ENCODE measurements at regions not wholly inside any gene's neighbourhood (a gene's known extent, or its start where the extent isn't known, plus 50 kb on each side); places are given as distances from the start of the nearest gene placed in this dataset.
A peak's percentile ranks its signal among the peaks of the same experiment; 100 is the strongest.

DNA sequence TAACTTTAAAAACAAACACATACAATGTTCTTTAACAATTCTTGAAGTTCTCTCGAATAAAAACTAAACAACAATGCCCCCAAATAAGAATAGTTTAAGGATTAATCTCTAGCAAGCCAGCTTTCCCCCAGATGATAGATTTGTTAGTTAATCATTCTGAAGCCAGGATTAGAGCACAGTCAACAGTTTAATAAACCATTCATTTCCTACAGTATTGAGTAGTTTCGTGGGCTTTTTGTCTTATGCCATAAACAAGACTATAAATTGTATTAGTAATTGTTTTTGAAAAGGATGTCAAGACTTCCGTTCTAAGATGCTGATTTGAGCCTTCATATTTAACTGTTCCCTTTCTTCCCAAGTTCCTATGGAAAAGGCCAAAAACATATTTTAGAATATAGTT is 136.6 kb downstream of the PIK3R1 start:
- no peak for DNase-seq (ENCODE audit: low read depth)

DNA sequence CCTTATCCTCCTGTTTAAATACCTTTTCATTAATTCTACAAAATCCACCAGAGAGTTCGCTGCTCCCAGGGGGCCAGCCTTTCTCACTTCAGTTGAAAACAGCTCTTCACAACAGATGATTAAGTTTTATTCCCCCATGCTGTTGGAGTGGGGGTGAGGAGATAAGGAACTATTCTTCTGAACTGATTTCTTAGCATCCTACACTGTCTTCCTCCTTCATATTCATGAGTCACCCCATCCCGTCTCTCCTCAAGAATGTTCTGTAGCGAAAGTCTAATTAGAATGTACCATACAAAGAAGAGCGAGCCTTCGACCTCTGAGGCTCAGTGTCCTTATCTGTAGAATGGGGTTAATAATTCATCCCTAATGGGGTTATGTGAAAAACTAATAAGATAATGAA is 138.0 kb downstream of the PIK3R1 start:
- no peak for DNase-seq (ENCODE audit: low read depth)

DNA sequence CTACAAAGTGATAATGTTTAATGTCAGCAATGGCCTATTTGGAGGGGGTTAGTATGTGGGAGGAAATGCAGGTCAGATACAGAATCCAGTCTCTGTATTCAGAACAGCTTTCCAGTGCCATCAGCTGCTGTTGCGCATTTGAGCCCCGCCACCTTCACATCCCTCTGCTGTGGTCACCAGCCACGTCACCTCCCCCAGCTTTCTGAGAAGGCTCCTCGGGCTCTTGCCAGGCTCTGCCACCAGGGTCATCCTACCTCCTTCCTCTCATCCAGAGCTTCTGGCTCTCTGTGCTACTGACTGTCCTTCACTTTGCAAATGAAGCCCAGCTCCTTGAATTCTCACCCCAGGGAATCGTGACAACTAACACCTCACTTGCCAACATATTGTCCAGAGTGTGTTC is 138.8 kb downstream of the PIK3R1 start:
- no peak for DNase-seq (ENCODE audit: low read depth)

DNA sequence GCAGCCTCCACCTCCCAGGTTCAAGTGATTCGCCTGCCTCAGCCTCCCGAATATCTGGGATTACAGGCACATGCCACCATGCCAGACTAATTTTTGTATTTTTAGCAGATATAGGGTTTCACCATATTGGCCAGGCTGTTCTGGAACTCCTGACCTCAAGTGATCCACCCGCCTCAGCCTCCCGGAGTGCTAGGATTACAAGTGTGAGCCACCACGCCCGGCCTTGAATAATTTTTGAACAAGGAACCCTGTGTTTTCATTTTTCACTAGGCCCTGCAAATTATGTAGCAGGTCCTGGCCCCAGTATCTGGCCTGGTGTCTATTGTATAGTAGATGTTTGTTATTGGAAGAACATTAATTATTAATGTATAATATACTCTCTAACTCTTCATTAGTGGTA is 140.7 kb downstream of the PIK3R1 start:
- no peak for DNase-seq (ENCODE audit: low read depth)

DNA sequence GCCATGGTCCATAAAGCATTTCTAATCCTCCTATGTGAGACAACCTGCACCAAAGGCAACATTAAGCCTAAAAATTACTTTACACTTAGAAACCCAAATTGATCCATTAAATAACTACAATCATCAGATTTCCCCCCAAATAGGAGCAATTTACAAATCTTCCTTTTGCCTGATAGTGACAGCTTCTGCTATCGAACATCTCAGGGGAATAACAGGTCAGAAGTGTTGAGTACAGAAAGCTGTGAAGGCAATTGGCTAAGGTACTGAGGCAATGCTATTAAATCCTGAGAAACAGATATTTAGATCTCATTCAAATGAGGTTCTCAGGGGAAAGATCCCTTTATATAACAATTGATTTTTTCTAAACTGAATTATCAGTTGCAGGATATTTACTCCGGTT is 141.1 kb downstream of the PIK3R1 start:
- DNase-seq (ENCODE audit: low read depth): no peak

DNA sequence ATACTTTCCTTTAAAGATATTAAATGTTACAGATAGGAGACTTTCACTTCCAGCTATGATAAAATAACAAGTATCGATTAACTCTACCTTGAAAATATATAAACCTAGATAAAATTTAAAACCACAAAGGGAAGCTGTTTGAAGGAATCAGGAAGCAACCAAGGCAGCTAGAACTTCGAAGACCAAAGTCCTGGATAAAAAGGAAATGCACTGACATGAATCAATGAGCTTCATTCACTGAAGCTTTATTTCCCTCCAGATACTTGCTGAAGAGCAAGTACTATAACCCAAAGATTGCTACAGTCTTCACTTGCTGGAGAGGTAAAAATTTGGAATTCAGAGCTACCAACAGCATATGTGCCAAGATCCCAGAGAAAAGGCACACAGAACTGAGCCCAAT is 144.1 kb downstream of the PIK3R1 start:
- DNase-seq (ENCODE audit: low read depth): no peak

DNA sequence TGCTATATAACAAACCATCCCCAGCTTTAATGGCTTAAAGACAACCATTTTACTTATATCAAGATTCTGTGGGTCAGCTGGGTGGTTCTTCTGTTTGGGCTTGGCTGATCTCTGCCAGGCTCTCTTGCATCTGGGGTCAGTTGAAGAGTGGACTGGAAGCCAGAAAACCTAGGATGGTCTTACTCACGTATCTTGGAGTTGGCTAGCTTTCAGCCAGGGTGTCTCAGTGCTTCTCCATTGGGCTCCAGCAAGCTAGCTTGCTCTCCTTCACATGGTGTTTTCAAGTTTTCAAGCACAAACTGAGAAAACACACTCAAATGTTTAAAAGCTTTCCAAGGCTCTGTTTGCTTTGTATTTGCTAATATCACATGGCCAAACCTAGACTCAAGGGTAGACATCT is 146.8 kb downstream of the PIK3R1 start:
- DNase-seq (ENCODE audit: low read depth): no peak

DNA sequence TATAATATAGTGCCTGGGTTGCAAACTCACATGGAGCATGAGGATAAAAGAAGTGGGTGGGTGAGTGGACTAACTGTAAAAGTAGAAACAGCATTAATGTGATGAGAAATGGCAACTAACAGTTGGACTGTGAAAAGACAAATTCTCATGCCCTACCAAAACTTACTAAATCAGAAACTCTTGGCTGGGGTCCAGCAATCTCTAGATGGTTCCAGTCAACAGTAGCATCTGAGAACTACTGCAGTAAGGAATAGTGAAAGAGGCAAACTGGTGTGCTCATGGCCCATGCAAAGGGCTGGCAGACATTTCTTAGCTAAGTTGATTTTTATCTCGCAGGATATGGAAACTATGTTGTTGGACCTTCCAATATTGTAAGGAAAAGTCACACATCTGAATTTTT is 150.3 kb downstream of the PIK3R1 start:
- DNase-seq (ENCODE audit: low read depth): no peak

DNA sequence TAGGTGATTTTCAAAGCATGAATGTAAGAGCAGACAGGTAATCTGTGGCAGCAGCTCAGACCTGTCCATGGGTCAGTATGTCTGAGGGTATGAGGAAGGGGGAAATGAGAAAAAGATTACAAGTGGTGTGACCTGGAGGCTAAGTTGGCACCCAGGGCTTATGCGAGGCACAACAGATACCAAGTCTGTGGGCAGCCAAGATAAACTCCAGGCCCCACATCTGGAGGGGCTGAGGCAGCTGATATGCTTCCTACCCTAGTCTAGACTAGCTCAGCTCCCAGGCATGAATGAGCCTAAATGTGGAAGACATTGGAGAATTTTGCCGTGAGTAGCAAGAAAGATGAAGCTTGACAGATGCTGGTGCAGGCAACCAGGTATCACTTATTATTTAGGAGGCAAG is 151.7 kb downstream of the PIK3R1 start:
- no peak for DNase-seq (ENCODE audit: low read depth)

DNA sequence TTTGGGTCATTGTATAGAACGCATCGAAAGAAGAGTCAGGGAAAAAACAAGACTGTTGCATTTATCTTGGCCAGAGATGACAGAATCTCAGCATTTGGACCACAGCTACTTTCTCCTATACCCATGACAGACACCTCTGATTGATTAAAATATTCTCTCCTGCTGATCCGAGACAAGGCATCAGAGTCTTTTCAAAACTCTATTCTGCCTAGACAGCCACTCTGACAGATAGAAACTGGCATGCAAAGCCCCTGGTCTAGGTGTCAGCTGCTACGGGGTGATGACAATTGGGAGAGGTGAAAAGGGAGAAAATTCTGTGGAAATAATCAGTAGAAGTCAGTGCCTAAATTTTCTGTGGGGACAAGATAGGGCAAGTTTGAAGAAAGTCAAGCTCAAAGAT is 152.2 kb downstream of the PIK3R1 start:
- no peak for DNase-seq (ENCODE audit: low read depth)

DNA sequence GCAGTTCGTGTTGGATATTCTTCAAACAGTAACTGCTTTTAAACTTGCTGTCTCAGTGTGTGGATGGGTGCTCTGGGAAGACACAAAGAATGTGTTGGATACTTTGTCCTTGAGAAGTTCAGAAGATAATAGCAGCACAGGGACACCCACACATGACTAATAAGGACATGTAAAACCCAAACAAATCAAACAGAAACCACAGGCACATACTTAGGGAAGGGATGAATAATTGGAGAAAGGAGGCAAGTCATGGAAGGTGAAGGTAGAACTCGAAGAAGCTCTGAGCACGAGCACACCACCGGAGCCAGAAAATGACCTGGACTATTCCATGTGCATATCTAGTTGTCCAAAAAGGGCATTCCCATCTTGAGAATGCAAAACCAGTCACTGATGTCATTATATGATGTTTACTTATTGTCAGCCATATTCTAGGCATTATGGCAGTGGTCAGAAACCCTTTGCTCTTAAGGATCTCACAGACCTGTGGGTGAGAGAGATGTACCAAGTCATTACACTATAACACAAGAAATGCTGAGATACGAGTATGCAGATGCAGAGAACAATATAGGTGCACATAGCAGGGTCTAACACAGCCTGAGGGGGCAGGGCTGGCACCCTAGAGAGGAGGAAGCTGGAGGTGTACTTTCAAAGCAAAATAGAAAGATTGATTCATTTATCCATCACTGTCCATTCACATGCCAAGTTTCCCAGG is 152.9 kb downstream of the PIK3R1 start:
- no peak for DNase-seq (ENCODE audit: low read depth)

DNA sequence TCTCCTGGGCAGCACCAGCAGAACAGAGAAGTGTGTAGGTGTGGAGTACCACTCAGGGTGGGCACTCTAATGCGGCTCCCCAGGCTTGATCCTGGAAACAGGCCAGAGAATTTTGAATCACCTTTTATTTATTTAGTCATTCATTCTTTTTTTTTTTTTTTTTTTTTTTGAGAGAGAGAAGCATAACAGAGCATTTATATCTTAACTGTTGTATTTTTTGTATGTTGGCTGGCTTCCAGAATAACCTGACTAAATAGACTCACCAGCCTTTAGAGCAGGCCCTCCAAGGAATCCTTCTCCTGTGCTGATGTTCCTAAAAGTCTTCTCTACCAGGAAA is 153.4 kb downstream of the PIK3R1 start:
- no peak for DNase-seq (ENCODE audit: low read depth)

DNA sequence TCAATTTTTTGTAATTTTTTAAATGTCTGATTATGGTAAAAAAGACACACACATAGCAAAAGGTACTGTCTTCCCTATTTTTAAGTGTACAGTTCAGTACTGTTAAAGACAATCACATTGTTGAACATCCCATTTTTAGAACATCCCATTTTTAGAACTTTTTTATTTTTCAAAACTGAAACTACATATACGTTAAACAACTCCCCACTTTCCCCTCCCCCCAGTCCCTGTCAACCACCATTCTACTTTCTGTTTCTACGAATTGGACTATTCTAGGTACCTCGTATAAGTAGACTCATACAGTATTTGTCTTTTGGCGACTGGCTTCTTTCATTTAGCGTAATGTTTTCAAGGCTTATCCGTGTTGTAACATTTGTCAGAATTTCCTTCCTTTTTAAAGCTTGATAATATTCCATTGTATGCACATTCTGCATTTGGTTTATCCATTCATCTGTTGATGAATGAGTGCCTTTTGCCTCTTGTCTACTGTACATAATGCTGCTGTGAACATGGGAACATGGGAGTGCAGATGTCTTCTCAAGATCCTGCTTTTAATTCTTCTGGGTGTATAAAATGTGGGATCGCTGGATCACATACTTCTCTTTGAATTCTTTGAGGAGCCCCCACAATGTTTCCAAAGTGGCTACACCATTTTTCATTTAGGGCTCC is 154.0 kb downstream of the PIK3R1 start:
- DNase-seq (ENCODE audit: low read depth): peak; percentile 33

DNA sequence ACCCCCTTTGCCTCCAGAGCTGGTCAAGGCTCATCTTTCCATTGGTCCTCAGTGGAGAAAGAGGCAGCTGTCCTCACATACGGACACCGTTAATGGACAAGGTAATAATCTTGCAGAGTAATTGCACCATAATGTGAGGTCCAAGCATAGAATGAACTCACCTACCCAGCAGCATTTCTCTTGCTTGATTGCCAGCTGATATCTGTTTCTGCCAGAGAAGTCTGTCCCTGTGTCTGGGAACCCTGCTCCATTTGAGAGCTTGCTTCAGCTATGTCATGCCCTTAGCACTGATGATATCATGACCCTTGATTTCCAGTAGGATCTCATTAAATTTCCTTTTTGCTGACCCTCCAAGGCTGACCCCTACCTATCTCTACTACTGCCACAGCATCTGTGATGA is 154.6 kb downstream of the PIK3R1 start:
- no peak for DNase-seq (ENCODE audit: low read depth)

DNA sequence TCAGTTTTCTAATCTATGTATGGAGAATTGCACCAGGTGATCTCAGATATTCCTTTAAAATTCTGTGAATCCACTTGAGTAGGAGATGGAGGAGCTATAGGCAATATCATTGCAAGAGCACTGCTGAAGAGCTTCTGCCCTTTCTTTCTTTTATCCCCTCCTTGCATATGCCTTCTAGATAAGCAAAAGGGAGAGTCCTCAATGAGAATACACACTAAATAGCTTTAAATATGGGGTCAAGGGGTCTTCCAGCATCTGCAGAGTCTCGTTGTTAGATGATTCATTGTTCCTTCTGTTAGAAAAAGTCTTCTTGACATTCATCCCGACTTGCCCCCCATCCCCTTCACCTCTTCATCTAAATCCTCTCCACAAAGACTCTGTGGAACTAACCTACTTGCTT is 156.1 kb downstream of the PIK3R1 start:
- no peak for DNase-seq (ENCODE audit: low read depth)

DNA sequence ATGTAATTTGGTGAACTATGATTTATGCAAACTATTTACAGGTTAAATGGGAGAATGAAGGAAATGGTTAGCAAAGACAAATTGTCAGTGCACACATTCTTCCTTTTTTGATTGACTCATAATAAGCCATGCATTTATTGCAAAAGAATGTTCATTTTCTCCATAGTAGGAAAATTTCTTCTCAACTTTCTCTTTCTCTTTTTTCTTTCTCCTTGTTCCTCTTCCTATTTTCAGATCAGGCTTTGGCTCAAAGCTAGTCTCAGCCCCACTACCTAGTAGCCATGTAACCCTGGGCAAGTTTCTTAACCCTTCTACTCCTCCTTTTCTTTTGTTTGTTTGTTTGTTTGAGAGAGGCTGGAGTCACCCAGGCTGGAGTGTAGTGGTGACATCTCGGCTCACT is 156.6 kb downstream of the PIK3R1 start:
- DNase-seq (ENCODE audit: low read depth): no peak

DNA sequence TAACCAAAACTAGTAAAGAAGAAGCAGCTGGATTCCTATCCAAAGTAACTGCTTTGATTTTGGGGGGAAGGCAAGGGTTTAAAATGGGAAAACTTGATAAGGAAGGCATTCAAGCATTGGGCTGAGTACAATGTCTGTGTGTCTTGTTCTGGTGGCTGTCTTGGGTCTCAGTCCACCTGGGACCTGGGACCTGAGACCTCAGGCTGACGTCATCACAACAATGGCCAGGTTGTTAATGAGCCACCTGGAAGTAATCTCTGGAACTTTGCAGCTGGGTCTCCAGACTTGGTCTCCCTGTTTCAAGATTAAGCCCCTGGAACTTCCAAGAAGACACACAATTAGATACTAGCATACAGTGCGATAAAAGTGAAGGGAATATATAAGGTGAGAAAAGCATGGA is 157.5 kb downstream of the PIK3R1 start:
- DNase-seq (ENCODE audit: low read depth): no peak

DNA sequence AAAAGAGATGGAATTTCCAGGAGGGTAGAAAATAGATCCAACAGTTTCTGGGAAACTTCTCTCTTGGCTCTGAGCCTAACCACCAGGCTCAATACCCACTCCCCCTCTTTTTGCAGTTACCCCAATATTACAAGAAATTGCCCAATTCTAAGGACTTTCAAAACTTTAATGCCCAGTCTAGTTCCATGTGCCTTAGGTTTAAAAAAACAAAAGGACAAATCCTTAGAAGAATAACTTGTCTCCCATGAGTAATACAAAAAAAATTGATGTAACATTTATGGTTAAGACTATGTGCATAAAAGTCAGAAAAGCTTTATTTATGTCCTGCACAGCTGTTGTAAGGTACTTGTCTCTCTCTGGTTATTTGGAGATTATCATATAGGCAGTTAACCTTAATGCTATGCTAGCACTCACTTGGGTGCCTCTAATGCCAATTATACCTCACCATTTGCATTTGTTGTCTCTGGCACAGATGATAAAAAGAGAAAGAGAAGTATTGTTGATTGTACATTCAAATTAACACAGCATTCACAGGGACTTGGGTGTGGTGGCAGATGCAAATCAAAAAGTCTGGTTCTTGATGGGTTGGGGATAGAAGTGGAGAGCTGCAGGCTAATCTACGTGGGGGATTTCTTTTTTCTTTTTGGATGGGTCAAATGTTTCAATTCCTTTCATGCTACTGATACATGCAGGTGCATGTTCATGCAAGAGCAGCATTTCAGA is 159.4 kb downstream of the PIK3R1 start:
- no peak for DNase-seq (ENCODE audit: low read depth)

DNA sequence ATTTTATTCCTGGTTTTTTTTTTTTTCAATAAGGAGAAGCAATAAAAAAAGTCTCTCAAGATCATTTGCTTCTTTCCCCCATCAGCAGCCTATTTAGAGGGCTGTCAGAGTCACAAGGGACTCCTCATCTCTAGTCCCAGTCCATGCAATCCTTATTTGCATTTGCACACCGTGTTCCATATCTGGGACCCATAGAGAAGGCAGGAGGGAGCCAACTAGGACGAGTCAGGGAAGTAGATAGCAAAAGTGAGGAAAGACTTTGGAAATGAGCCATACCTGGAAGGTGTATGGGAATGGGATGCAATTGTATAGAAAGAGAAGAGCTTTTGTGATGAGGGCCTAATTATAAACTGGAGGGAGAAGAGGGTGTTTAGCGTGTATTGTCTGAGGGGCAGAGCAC is 160.0 kb downstream of the PIK3R1 start:
- DNase-seq (ENCODE audit: low read depth): no peak

DNA sequence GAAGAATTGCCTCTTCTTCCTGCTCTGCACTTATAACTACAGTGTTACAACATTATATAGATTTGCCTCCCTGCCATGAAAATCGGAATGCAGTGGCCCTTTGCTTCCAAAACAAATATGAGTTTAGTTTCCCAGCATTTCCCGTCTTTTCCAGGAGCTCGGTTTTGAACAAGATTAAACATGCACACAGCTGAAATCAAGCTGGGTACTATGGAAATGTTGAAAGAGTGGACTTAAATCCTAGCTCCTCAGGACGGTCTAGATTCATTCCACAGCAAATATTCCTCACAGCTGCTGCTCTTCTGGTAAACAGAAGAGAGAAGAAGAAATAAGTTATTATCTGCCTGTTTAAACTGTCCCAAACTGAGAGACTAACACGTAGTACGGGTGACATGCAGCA is 161.4 kb downstream of the PIK3R1 start:
- DNase-seq (ENCODE audit: low read depth): no peak

DNA sequence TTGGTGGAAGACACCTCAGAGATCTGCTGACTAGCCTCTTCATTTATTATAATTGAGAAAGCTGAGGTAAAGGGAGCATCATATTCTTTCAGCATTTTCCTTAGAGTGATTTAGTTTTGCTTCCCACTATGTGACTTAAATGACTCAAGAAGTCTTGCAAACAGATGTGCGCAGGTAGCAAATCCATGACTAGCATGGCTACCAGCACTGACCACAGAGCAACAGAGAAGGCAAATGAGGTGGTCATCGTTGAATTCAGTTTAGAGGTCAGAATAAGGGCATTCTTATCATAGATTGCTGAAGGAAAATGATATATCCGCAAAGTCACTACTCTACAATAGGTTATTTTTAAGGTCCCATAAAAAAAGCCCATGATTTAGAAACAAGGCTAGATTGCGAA is 162.2 kb downstream of the PIK3R1 start:
- DNase-seq (ENCODE audit: low read depth): no peak

DNA sequence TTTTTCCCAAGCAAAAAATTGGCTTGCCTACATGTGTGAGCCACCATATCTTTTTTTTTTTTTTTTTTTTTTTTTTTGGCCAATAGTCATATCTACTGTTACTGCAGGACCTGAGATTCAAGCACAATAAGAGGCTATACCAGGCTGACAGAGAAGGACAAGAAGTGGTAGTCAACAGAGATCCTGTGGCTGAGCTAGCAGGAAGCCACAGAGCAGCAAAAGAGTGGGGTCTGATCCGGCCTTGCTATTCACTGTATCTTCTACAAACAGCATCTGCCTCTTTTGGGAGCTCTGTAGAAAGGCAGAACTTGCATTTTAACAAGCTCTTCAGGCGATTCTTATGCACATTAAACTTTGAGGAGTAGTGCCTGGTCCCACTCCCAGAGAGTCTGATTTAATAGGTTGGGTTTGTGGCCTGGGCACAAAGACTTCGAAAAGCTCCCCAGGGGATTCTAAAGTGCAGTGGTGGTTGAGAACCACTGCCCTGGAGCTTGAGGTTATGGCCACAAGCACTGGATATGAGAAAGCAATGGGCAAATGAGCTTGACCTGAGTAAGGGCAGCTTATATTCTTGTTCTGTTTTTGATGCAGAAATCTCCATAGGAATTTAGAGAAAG is 162.8 kb downstream of the PIK3R1 start:
- no peak for DNase-seq (ENCODE audit: low read depth)

All from activated gamma-delta T cell treated with anti-CD3 and anti-CD28 coated beads, Interleukin-2, amount 50 U/mL, for 16 hours (primary cell).